ENCODE measurements at regions not wholly inside any gene's neighbourhood (a gene's known extent, or its start where the extent isn't known, plus 50 kb on each side); places are given as distances from the start of the nearest gene placed in this dataset.

- no peak for DNase-seq
Observed at GRCh38 chr15:93706495-93707292, 524.7 kb upstream of the MCTP2 start.

- no peak for DNase-seq
Observed at GRCh38 chr15:93705753-93706455, 525.5 kb upstream of the MCTP2 start.

GRCh38 chr15:93703092-93703739 is 528.1 kb upstream of the MCTP2 start:
- DNase-seq, result no peak

GRCh38 chr15:93700051-93700450 is 531.3 kb upstream of the MCTP2 start:
- no peak for DNase-seq

- DNase-seq, result no peak
Observed at GRCh38 chr15:93694033-93694432, 537.3 kb upstream of the MCTP2 start.

GRCh38 chr15:93683651-93684050 is 547.7 kb upstream of the MCTP2 start:
- no peak for DNase-seq

GRCh38 chr15:93671387-93671943 is 559.9 kb upstream of the MCTP2 start:
- no peak for DNase-seq

- no peak for DNase-seq
Observed at GRCh38 chr15:93670931-93671330, 560.4 kb upstream of the MCTP2 start.

- DNase-seq, result no peak
Observed at GRCh38 chr15:93664213-93664956, 567.0 kb upstream of the MCTP2 start.

GRCh38 chr15:93662162-93662885 is 569.0 kb upstream of the MCTP2 start:
- DNase-seq, result no peak

GRCh38 chr15:93658026-93658816 is 569.2 kb upstream of the RGMA start:
- no peak for DNase-seq

- no peak for DNase-seq
Observed at GRCh38 chr15:93656041-93656440, 567.0 kb upstream of the RGMA start.

GRCh38 chr15:93649691-93650235 is 560.8 kb upstream of the RGMA start:
- no peak for DNase-seq

GRCh38 chr15:93646193-93646592 is 557.2 kb upstream of the RGMA start:
- DNase-seq, result no peak

- DNase-seq, result no peak
Observed at GRCh38 chr15:93645594-93645993, 556.6 kb upstream of the RGMA start.

GRCh38 chr15:93644595-93644994 is 555.6 kb upstream of the RGMA start:
- DNase-seq, result no peak

GRCh38 chr15:93640411-93640962 is 551.5 kb upstream of the RGMA start:
- no peak for DNase-seq

- DNase-seq, result no peak
Observed at GRCh38 chr15:93631958-93632618, 543.1 kb upstream of the RGMA start.

- DNase-seq, result no peak
Observed at GRCh38 chr15:93619597-93619996, 530.6 kb upstream of the RGMA start.

GRCh38 chr15:93617443-93617842 is 528.4 kb upstream of the RGMA start:
- DNase-seq, result no peak
